ENCODE measurements at regions not wholly inside any gene's neighbourhood (a gene's known extent, or its start where the extent isn't known, plus 50 kb on each side); places are given as distances from the start of the nearest gene placed in this dataset.

DNA sequence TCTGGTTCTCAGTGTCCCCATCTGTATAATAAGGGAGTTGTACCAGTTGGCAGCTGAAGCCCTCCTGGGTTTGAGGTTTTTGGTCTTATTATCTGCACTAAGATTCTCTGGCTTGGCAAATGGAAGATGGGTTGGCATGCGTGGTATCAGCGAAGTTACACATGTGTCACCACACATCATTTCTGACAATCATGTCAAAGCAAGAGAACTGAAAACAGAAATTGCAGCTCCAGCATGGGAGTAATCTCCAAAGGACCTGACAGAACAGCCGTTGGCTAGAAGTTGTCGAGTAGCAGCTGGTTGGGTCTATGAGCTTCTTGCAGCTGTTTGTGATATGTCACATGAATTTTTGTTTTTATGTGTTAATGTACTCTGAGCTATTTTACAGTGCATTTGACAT, 317.4 kb downstream of the SLC4A3 start:
- no peak overlapping the region for H3K9ac ChIP-seq (ENCODE audit: low read length)
- H3K9me3 ChIP-seq (ENCODE audit: low read length) = no peaks in the 10 kb centered on the region
- no peaks in the 10 kb centered on the region for H3K4me1 ChIP-seq (ENCODE audit: insufficient read depth, low read length)
- no peak overlapping the region for H3K27ac ChIP-seq (ENCODE audit: low read depth, low read length)
- no peaks in the 10 kb centered on the region for H3K27me3 ChIP-seq (ENCODE audit: control insufficient read depth in 1 of 2, insufficient read depth in 2 of 2, low read length in 2 of 2)
- H3K36me3 ChIP-seq (ENCODE audit: insufficient read depth, low read length) = no peaks in the 10 kb centered on the region
- H3K4me3 ChIP-seq (ENCODE audit: low read depth in 1 of 2, low read length in 2 of 2) = no peak overlapping the region

DNA sequence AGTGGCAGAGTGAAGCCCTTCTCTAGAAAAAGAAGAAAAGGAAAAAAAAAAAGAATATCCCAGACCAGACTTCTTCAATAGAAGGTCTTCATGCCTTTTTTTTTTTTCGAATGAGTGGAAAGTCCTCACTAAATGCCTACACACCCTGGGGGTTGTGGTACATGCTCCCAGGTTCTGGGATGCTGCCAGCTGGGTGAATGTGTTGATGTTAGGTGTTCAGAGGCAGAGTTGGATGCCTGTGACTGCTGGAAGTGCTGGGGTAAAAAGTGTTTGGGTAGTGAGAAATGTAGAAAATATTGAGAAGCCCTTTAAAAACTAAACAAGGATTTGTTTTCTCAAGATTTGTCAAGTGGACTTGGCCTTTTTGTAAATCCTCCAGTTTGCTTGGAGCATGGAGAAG, 318.6 kb downstream of the SLC4A3 start:
- no peak overlapping the region for H3K4me3 ChIP-seq (ENCODE audit: low read depth in 1 of 2, low read length in 2 of 2)
- no peak overlapping the region for H3K27ac ChIP-seq (ENCODE audit: low read depth, low read length)
- no peaks in the 10 kb centered on the region for H3K4me1 ChIP-seq (ENCODE audit: insufficient read depth, low read length)
- no peak overlapping the region for H3K9ac ChIP-seq (ENCODE audit: low read length)
- H3K9me3 ChIP-seq (ENCODE audit: low read length) = no peaks in the 10 kb centered on the region
- no peaks in the 10 kb centered on the region for H3K27me3 ChIP-seq (ENCODE audit: control insufficient read depth in 1 of 2, insufficient read depth in 2 of 2, low read length in 2 of 2)
- no peaks in the 10 kb centered on the region for H3K36me3 ChIP-seq (ENCODE audit: insufficient read depth, low read length)

DNA sequence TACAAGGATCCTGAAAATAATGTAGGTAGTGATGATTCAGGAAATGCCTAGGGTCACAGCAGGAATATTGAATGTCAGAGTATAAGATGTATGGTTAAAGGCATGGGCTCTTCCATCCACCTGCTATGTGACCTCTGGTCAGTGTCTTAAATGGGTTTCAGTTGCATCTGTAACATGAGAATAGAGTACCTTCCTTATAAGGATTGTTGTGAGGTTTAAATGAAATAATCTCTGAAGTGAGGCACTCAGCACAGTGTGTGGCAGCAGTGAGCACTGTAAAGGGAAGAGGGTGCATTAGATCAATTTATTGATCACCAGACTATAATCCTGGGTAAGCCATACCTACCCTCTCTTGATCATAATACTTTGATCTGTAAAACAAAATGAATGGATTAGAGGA, 319.1 kb downstream of the SLC4A3 start:
- Histone ChIP-seq H3K4me1 (ENCODE audit: insufficient read depth, low read length) (no peaks in the 10 kb centered on the region), H3K27me3 (ENCODE audit: control insufficient read depth in 1 of 2, insufficient read depth in 2 of 2, low read length in 2 of 2) (no peaks in the 10 kb centered on the region)

DNA sequence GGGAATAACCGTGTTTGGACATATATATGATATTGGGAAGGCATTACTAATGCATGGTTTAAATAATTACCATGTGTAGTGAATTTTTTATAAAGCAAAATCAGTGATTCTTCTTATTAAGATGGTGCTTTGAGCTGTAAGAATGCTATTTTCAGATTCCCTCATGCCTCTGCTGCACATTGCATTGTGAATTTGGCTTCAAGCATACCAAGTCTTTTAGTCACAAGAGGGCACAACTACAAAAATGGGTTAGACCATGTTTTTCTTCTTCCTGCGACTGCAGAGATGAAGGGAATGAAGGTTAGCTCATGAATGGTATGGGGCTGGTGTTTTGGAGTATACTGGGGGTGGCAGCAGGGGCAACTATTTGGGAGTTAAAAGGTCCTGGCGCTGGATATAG, 320.1 kb downstream of the SLC4A3 start:
- no peaks in the 10 kb centered on the region for H3K36me3 ChIP-seq (ENCODE audit: insufficient read depth, low read length)
- no peaks in the 10 kb centered on the region for H3K4me1 ChIP-seq (ENCODE audit: insufficient read depth, low read length)
- no peak overlapping the region for H3K9ac ChIP-seq (ENCODE audit: low read length)
- H3K27me3 ChIP-seq (ENCODE audit: control insufficient read depth in 1 of 2, insufficient read depth in 2 of 2, low read length in 2 of 2) = no peaks in the 10 kb centered on the region
- no peak overlapping the region for H3K4me3 ChIP-seq (ENCODE audit: low read depth in 1 of 2, low read length in 2 of 2)
- H3K9me3 ChIP-seq (ENCODE audit: low read length) = no peaks in the 10 kb centered on the region
- no peak overlapping the region for H3K27ac ChIP-seq (ENCODE audit: low read depth, low read length)

More for the DNA sequence above, 319.1 kb downstream of the SLC4A3 start:
- Histone ChIP-seq H3K27ac (ENCODE audit: low read depth, low read length) (no peak overlapping the region), H3K36me3 (ENCODE audit: insufficient read depth, low read length) (no peaks in the 10 kb centered on the region), H3K9me3 (ENCODE audit: low read length) (no peaks in the 10 kb centered on the region), H3K9ac (ENCODE audit: low read length) (no peak overlapping the region), H3K4me3 (ENCODE audit: low read depth in 1 of 2, low read length in 2 of 2) (no peak overlapping the region)

DNA sequence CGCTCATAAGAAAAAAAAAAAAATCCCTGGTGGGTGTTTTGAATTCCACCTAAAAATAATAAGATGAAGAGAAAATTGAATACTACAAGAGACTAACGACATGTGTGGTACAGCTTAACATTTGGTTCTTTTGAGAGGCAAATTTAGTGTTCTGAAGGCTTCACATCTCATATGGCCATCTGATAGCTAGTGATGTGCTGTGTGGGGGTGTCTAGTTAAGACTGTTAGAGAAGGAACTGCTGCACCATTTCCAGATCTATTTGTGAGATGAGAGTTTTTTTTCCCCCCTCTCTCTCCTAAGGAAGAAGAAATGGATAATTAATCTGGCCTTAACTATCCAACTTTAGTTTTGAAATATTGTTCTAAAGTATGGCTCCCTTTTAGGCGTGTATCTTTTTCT, 321.6 kb downstream of the SLC4A3 start:
- Histone ChIP-seq H3K4me3 (ENCODE audit: low read depth in 1 of 2, low read length in 2 of 2) (no peak overlapping the region), H3K27me3 (ENCODE audit: control insufficient read depth in 1 of 2, insufficient read depth in 2 of 2, low read length in 2 of 2) (no peaks in the 10 kb centered on the region), H3K9me3 (ENCODE audit: low read length) (no peaks in the 10 kb centered on the region), H3K27ac (ENCODE audit: low read depth, low read length) (no peak overlapping the region), H3K9ac (ENCODE audit: low read length) (no peak overlapping the region), H3K4me1 (ENCODE audit: insufficient read depth, low read length) (no peaks in the 10 kb centered on the region), H3K36me3 (ENCODE audit: insufficient read depth, low read length) (no peaks in the 10 kb centered on the region)

DNA sequence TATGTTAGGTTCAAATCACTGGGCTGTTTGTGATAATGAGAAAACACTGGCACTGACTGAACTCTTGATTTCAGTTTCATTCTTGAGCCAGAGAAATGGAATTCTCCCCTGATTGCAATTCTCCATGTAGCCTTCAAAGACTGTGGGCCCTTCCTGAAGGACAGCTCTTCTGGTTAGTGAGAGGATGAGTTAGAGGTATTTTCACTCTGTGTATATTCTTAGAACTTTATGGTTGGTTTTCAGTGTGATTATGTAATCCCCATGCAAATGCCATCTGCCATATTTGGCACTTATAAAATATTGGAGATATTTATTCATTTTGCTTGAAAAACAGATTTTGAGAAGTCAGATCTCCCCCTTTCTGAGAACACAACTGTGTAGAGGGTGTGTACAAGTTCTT, 323.7 kb downstream of the SLC4A3 start:
- Histone ChIP-seq H3K4me3 (ENCODE audit: low read depth in 1 of 2, low read length in 2 of 2) (no peak overlapping the region), H3K4me1 (ENCODE audit: insufficient read depth, low read length) (no peaks in the 10 kb centered on the region), H3K27ac (ENCODE audit: low read depth, low read length) (no peak overlapping the region)

DNA sequence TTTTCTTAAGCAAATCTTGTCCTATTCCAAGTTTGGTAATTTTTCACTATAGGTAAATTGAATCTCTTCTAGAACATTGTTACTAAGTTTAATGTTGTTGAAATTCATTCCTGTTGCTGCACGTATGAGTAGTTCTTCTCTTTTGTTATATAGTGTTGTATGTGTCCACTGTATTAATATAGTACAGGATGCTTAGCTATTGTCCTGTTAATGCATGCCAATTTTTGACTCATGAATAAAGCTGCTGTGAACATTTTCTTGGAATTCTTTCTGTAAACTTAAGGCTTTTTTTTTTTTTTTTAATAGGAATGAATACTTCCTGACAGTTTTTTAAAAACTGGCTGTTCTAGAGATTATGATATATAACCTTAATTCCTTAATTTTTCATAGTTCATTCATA, 326.9 kb downstream of the SLC4A3 start:
- H3K4me3 ChIP-seq (ENCODE audit: low read depth in 1 of 2, low read length in 2 of 2) = no peak overlapping the region
- H3K4me1 ChIP-seq (ENCODE audit: insufficient read depth, low read length) = no peaks in the 10 kb centered on the region
- no peak overlapping the region for H3K9ac ChIP-seq (ENCODE audit: low read length)
- no peaks in the 10 kb centered on the region for H3K36me3 ChIP-seq (ENCODE audit: insufficient read depth, low read length)
- no peaks in the 10 kb centered on the region for H3K27me3 ChIP-seq (ENCODE audit: control insufficient read depth in 1 of 2, insufficient read depth in 2 of 2, low read length in 2 of 2)
- H3K9me3 ChIP-seq (ENCODE audit: low read length) = no peaks in the 10 kb centered on the region
- no peak overlapping the region for H3K27ac ChIP-seq (ENCODE audit: low read depth, low read length)

More for the DNA sequence above, 323.7 kb downstream of the SLC4A3 start:
- Histone ChIP-seq H3K27me3 (ENCODE audit: control insufficient read depth in 1 of 2, insufficient read depth in 2 of 2, low read length in 2 of 2) (no peaks in the 10 kb centered on the region), H3K9ac (ENCODE audit: low read length) (no peak overlapping the region), H3K36me3 (ENCODE audit: insufficient read depth, low read length) (no peaks in the 10 kb centered on the region), H3K9me3 (ENCODE audit: low read length) (no peaks in the 10 kb centered on the region)

DNA sequence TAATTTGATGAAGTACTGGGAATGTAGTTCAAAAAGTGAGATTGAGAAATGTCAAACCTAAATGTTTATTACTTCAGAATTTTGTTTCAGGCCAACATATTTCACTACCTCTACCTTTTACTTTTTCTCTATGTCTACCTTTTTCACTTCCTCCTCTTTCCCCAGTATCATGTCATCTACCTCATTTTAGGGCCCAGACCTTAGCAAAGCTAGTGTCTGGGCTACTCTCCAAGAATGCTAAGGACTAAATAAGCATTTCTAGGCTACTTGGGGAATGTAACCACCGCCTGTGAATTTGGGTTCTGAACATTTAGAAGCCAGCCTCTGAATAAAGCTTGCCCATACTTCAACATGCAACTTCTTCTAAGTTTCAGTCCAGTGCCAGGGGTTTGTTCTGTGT, 330.4 kb downstream of the SLC4A3 start:
- Histone ChIP-seq H3K9ac (ENCODE audit: low read length) (no peak overlapping the region), H3K36me3 (ENCODE audit: insufficient read depth, low read length) (no peaks in the 10 kb centered on the region), H3K27me3 (ENCODE audit: control insufficient read depth in 1 of 2, insufficient read depth in 2 of 2, low read length in 2 of 2) (no peaks in the 10 kb centered on the region), H3K4me3 (ENCODE audit: low read depth in 1 of 2, low read length in 2 of 2) (no peak overlapping the region), H3K9me3 (ENCODE audit: low read length) (no peaks in the 10 kb centered on the region), H3K27ac (ENCODE audit: low read depth, low read length) (no peak overlapping the region), H3K4me1 (ENCODE audit: insufficient read depth, low read length) (no peaks in the 10 kb centered on the region)

DNA sequence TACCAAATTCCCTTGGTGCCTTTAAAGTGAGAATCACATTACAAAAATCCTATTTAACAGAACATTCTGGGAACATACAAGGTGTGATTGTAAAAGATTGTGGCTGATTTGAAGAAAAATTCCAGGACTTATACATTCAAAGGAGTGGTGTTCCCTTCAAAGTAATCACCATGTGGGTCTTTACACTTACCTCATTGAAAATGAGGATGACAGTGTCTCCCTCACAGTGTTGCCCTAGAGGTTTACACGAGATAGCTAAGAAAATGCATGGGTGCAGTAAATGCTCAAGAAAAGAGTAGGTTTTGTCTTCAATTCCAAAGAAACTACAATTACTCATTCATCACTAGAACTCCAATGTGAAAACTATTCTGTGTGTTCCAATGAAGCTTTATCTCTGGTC, 331.5 kb downstream of the SLC4A3 start:
- Histone ChIP-seq H3K36me3 (ENCODE audit: insufficient read depth, low read length) (no peaks in the 10 kb centered on the region), H3K9ac (ENCODE audit: low read length) (no peak overlapping the region), H3K27ac (ENCODE audit: low read depth, low read length) (no peak overlapping the region), H3K9me3 (ENCODE audit: low read length) (no peaks in the 10 kb centered on the region), H3K4me3 (ENCODE audit: low read depth in 1 of 2, low read length in 2 of 2) (no peak overlapping the region), H3K27me3 (ENCODE audit: control insufficient read depth in 1 of 2, insufficient read depth in 2 of 2, low read length in 2 of 2) (no peaks in the 10 kb centered on the region), H3K4me1 (ENCODE audit: insufficient read depth, low read length) (no peaks in the 10 kb centered on the region)

DNA sequence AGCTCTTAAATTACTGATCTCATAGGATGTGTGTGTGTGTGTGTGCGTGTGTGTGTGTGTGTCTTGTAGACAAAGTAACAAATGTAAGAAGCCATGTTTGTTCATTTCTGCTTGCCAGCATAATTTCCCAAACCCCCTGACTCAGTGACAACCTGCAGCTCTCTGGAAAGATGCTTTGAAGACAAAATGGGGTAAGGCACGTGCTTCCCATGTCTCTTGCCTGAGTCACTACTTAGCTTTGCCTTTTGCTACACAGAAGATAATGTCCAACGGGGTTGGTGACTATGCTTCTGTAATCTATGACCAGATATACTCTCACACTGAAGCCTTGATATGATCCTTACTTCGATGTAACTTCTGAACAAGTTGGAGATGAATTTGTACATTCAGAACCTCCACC, 332.0 kb downstream of the SLC4A3 start:
- H3K4me3 ChIP-seq (ENCODE audit: low read depth in 1 of 2, low read length in 2 of 2) = no peak overlapping the region
- H3K27me3 ChIP-seq (ENCODE audit: control insufficient read depth in 1 of 2, insufficient read depth in 2 of 2, low read length in 2 of 2) = no peaks in the 10 kb centered on the region
- H3K36me3 ChIP-seq (ENCODE audit: insufficient read depth, low read length) = no peaks in the 10 kb centered on the region
- H3K4me1 ChIP-seq (ENCODE audit: insufficient read depth, low read length) = no peaks in the 10 kb centered on the region
- H3K27ac ChIP-seq (ENCODE audit: low read depth, low read length) = no peak overlapping the region
- H3K9me3 ChIP-seq (ENCODE audit: low read length) = no peaks in the 10 kb centered on the region
- H3K9ac ChIP-seq (ENCODE audit: low read length) = no peak overlapping the region

DNA sequence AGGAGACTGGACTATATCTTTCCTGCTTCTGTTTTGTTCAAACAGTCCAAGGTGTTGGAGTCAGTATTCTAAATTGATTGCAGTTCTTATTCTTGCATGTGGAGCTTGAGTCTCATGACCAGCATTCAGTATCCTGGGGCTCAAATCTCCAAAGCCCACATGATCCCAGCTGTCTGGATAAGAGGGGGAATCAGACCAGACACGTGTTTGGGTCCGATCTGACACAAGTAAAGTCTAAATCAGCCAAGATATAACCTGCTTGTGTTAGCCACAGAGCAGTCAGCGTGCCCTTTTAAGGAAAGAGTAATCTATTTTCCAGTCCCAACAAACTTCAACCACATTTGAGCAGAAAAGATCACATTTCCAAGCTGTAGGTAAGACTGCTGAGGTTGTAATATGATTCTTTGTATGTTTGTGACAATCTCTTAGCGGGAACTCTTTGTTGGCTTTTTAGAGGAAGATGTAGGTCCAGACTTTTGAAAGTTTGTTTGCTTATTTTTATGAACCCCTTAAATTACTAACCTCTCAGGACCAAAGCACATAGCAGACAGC, 334.6 kb downstream of the SLC4A3 start:
- Histone ChIP-seq H3K27me3 (ENCODE audit: control insufficient read depth in 1 of 2, insufficient read depth in 2 of 2, low read length in 2 of 2) (no peaks in the 10 kb centered on the region), H3K9ac (ENCODE audit: low read length) (no peak overlapping the region), H3K27ac (ENCODE audit: low read depth, low read length) (no peak overlapping the region), H3K4me3 (ENCODE audit: low read depth in 1 of 2, low read length in 2 of 2) (no peak overlapping the region), H3K36me3 (ENCODE audit: insufficient read depth, low read length) (no peaks in the 10 kb centered on the region), H3K4me1 (ENCODE audit: insufficient read depth, low read length) (no peaks in the 10 kb centered on the region), H3K9me3 (ENCODE audit: low read length) (no peaks in the 10 kb centered on the region)

DNA sequence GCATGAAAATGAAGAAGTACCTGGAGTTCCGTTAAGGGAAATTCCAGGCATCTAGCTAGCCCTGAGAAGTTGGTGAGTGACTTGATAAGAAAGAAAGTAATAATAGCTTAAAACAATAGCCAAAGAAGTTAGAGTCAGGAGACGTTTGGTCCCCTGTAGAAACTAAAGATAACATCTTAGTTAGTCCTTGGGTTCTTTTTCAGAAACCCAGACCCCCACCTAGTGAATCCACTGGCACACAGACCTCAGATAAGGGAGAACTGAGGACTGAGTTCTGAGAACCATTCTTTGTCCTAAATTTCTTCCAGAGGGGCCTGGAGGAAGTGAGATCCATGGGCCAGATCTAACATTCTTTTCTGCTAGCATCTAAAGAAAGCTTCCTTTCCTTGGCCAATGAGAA, 335.4 kb downstream of the SLC4A3 start:
- no peaks in the 10 kb centered on the region for H3K9me3 ChIP-seq (ENCODE audit: low read length)
- no peaks in the 10 kb centered on the region for H3K27me3 ChIP-seq (ENCODE audit: control insufficient read depth in 1 of 2, insufficient read depth in 2 of 2, low read length in 2 of 2)
- H3K27ac ChIP-seq (ENCODE audit: low read depth, low read length) = no peak overlapping the region
- H3K4me1 ChIP-seq (ENCODE audit: insufficient read depth, low read length) = no peaks in the 10 kb centered on the region
- no peak overlapping the region for H3K4me3 ChIP-seq (ENCODE audit: low read depth in 1 of 2, low read length in 2 of 2)
- no peak overlapping the region for H3K9ac ChIP-seq (ENCODE audit: low read length)
- H3K36me3 ChIP-seq (ENCODE audit: insufficient read depth, low read length) = no peaks in the 10 kb centered on the region

Data from muscle layer of colon (tissue), 2 donors.